HG02852 (cell line): ENCODE measurements at regions not wholly inside any gene's neighbourhood (a gene's known extent, or its start where the extent isn't known, plus 50 kb on each side); places are given as distances from the start of the nearest gene placed in this dataset.
"Not testable (repeated sequence)": the region's sequence is repeated elsewhere in the genome, so short reads cannot be mapped to it uniquely, and the experiment has no call there.

Source experiments
- ATAC-seq: cut with Tn5 transposase; IDR thresholded peaks from one replicate; pipeline ENCODE4 v1.9.1; 2021; ENCODE audit warnings: mild to moderate bottlenecking, moderate library complexity; ENCODE audit not compliant: unreplicated experiment

- ATAC-seq = not testable (repeated sequence)
Observed at GRCh38 chr1:120658622-120659021, 65.1 kb upstream of the NBPF26 start.

DNA sequence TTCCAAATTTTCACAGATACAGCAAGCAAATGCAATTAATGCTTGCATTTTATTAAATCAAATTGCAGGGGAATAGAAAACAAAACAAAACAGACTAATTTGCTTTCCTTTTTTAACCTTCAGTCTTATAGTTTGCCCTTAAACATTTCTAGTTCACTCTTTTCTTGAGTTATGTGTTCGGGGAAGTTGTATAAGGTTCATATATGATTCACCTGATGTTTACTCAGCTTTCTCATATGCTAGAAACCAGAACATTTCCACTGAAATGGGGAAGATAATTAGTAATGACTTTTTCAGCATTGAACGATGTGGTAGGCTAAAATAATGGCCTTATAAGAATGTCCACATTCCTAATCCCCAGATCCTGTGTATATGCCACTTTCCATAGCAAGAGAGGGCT is 64.6 kb upstream of the NBPF26 start:
- ATAC-seq = not testable (repeated sequence)

- ATAC-seq = peak; percentile 28
Observed at GRCh38 chr1:120664376-120665249, 59.1 kb upstream of the NBPF26 start.

- ATAC-seq = peak; percentile 54
Observed at GRCh38 chr1:120665250-120665577, 58.5 kb upstream of the NBPF26 start.

GRCh38 chr1:120668187-120668586 is 55.6 kb upstream of the NBPF26 start:
- ATAC-seq = not testable (repeated sequence)
